Nephron progenitor cell (in vitro differentiated cells): ENCODE measurements at regions not wholly inside any gene's neighbourhood (a gene's known extent, or its start where the extent isn't known, plus 50 kb on each side); places are given as distances from the start of the nearest gene placed in this dataset.

Experiments
- DNase-seq: peaks from one replicate; pipeline ENCODE4 v3.0.0; 2021
- H3K27ac Mint-ChIP-seq: 2 replicates; pipeline ENCODE4 v1.8.0; 2021; ENCODE audit warnings: mild to moderate bottlenecking, moderate library complexity, mixed read lengths
- H3K27me3 Mint-ChIP-seq: 2 replicates; pipeline ENCODE4 v1.8.0; 2021; ENCODE audit warnings: mild to moderate bottlenecking, low read depth, mixed read lengths; ENCODE audit not compliant: poor library complexity
- H3K36me3 Mint-ChIP-seq: 2 replicates; pipeline ENCODE4 v1.8.0; 2021; ENCODE audit warnings: low read depth, mixed read lengths
- H3K4me1 Mint-ChIP-seq: 2 replicates; pipeline ENCODE4 v1.8.0; 2021; ENCODE audit warnings: mixed read lengths
- H3K4me3 Mint-ChIP-seq: 2 replicates; pipeline ENCODE4 v1.8.0; 2021; ENCODE audit warnings: mild to moderate bottlenecking, moderate library complexity, mixed read lengths
- H3K9me3 Mint-ChIP-seq: 2 replicates; pipeline ENCODE4 v1.8.0; 2021; ENCODE audit warnings: mild to moderate bottlenecking, moderate library complexity, mixed read lengths
- CTCF ChIP-seq: fragments of 200-600 bp; sonication (generic); IDR thresholded peaks from 2 replicates; pipeline ENCODE4 v1.5.0; 2021; ENCODE audit warnings: antibody characterized with exemption

- TF ChIP-seq CTCF: no peak
- Mint-ChIP-seq H3K9me3 (no peaks in the 10 kb centered on the region), H3K36me3 (no peaks in the 10 kb centered on the region)
These were observed 78.5 kb upstream of the GLS start for GRCh38 chr2:190802129-190802528.

GRCh38 chr2:190802626-190803209 is 77.9 kb upstream of the GLS start:
- no peaks in the 10 kb centered on the region for H3K9me3 Mint-ChIP-seq
- H3K27ac Mint-ChIP-seq: no peak overlapping the region
- no peak overlapping the region for H3K4me3 Mint-ChIP-seq
- H3K4me1 Mint-ChIP-seq: peaks cover 17% of the 10 kb centered on the region
- H3K36me3 Mint-ChIP-seq: no peaks in the 10 kb centered on the region
- DNase-seq: no peak
- H3K27me3 Mint-ChIP-seq: no peaks in the 10 kb centered on the region
- TF ChIP-seq CTCF: no peak

More at GRCh38 chr2:190802129-190802528, 78.5 kb upstream of the GLS start:
- Mint-ChIP-seq H3K27me3 (no peaks in the 10 kb centered on the region), H3K4me1 (peaks cover 15% of the 10 kb centered on the region), H3K27ac (no peak overlapping the region), H3K4me3 (no peak overlapping the region)
- peak; percentile 62 for DNase-seq

- DNase-seq: no peak
- Mint-ChIP-seq H3K4me3 (no peak overlapping the region), H3K36me3 (no peaks in the 10 kb centered on the region), H3K27me3 (no peaks in the 10 kb centered on the region), H3K4me1 (peaks cover 29% of the 10 kb centered on the region), H3K27ac (no peak overlapping the region), H3K9me3 (no peaks in the 10 kb centered on the region)
- peak; percentile 44 for TF ChIP-seq CTCF
These were observed 76.3 kb upstream of the GLS start for GRCh38 chr2:190804182-190804795.

GRCh38 chr2:190805126-190805525 is 75.5 kb upstream of the GLS start:
- no peak overlapping the region for H3K27ac Mint-ChIP-seq
- H3K9me3 Mint-ChIP-seq: no peaks in the 10 kb centered on the region
- no peak overlapping the region for H3K4me3 Mint-ChIP-seq
- no peak for TF ChIP-seq CTCF
- no peak for DNase-seq
- H3K27me3 Mint-ChIP-seq: peaks cover under 1% of the 10 kb centered on the region
- H3K36me3 Mint-ChIP-seq: no peaks in the 10 kb centered on the region
- peaks cover 37% of the 10 kb centered on the region for H3K4me1 Mint-ChIP-seq

- Mint-ChIP-seq H3K4me3 (no peak overlapping the region), H3K36me3 (no peaks in the 10 kb centered on the region), H3K9me3 (no peaks in the 10 kb centered on the region), H3K27ac (no peak overlapping the region), H3K27me3 (peaks cover 4% of the 10 kb centered on the region), H3K4me1 (peaks cover 41% of the 10 kb centered on the region)
- no peak for TF ChIP-seq CTCF
- no peak for DNase-seq
These were observed 74.8 kb upstream of the GLS start for GRCh38 chr2:190805843-190806242.

GRCh38 chr2:190807886-190808285 is 72.7 kb upstream of the GLS start:
- peak overlapping the region; percentile 91 for H3K27ac Mint-ChIP-seq
- no peaks in the 10 kb centered on the region for H3K36me3 Mint-ChIP-seq
- no peak for TF ChIP-seq CTCF
- H3K9me3 Mint-ChIP-seq: no peaks in the 10 kb centered on the region
- peaks cover 4% of the 10 kb centered on the region for H3K27me3 Mint-ChIP-seq
- H3K4me1 Mint-ChIP-seq: peaks cover 38% of the 10 kb centered on the region
- no peak overlapping the region for H3K4me3 Mint-ChIP-seq
- DNase-seq: no peak
